ENCODE measurements at regions not wholly inside any gene's neighbourhood (a gene's known extent, or its start where the extent isn't known, plus 50 kb on each side); places are given as distances from the start of the nearest gene placed in this dataset.

DNA sequence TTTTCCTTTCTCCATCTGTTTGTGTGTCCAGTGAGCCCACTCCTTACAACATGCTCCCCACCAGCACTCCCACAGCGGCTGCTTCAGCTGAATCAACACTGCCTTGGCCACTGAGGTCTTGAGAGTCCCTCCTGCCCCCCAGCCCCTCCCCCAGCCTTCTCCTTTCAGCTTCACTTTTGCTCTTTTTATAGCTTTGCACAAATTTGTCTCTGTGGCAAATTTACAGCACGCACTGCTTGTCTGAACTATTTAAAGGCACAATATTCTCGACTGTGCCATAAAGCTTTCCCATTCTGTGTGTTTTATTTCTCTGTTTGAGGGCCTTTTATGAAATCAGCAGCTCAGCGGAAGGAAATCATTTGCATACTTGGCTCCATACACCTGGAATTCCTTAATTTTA, 579.3 kb downstream of the TOX3 start:
- DNase-seq, result no peak

- no peak for DNase-seq
Observed at GRCh38 chr16:51960931-51961330, 586.0 kb downstream of the TOX3 start.

DNA sequence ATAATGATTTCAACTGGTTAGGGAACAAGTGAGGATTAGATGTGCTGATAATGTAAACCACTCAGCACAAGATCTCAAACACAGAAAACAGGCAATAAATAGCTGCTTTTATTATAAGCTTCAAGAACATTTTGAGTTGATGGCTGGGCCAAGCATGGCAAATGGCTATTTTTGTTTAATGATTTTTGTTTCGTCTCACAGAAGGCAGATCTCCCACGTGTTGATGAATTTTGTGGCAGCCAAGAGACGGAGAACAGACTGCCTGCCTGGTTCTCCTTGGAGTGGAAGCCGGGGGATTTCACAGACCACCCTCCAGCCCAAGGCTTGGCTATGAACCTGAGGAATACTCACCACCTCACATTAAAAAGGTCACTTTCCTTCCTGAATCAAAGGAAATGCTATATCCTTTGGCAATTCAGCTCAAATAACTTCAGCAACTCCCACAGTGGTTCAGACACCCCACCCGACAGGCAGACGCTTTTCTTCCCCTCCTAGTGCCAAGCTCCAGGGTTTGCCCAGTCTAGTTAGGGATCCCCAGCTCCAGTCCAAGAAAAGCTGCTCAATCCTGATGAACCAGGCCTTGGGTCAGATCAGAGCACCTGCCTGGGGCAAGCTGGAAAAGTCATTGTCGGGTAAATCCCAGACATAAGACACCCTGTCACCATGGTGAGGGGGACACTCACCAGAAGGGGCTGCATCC, 593.5 kb downstream of the TOX3 start:
- no peak for DNase-seq

- no peak for DNase-seq
Observed at GRCh38 chr16:51952500-51952899, 594.4 kb downstream of the TOX3 start.

DNA sequence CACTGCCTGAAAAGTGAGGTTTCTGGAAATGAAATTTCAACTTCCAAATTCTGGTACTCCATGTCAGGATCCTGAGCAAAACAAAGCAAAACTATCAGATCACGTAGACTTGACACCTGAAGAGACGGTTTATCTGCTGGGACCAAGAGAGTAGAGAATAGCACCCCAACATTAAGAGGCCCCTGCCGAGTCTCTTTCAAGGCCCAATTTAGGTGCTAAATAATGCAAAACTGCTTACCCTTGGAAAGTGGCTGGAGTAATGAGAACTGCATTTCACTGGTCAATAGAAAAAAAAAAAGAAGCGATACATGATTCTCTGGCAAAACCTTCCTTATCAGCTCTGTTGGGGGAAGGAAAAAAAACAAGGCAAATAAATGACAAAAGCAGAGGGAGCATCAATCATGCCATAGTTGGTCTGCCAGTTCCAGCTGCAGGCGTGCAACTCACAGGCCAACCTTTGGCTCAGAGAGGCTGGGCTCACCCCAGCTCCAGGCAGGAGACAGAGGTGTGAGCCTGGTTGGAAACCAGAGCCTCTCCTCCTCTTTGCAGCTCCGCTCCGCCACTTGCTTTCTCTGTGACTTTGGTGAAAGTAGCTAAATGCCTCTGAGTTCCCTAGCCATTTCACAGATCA, 595.2 kb downstream of the TOX3 start:
- no peak for DNase-seq

DNA sequence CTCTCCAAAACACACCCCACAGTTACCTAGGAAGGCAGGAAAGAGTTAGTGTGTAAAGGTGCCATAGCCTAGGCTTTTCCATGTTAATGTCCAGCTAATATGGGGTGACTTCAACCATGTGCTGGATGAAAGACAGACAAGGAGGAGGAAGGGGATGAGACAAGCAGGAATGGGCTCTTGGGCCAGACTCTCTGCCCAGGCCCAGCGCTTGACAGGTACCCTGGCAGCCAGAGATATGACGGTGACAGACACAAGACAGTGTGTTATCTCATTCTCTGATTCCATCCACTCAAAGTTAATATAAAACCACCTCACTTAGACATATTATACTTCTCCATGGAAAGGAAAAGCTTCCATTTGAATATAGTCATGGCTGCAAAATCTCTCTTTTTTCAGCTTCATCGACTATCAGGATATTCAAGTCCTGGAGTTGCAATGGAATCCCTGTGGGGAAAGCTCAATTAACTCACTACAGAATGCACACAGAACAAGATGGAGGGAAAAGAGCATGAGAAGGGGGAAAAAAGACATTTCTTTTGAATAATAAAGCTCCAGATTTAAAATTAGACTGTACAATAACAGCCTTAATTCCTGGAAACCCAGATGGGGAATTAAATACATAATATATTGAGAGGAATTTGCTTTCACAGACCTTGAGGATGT, 596.7 kb downstream of the TOX3 start:
- no peak for DNase-seq

GRCh38 chr16:51949282-51949681, 597.7 kb downstream of the TOX3 start:
- no peak for DNase-seq

GRCh38 chr16:51941412-51941811, 605.5 kb downstream of the TOX3 start:
- no peak for DNase-seq

- DNase-seq, result no peak
Observed at GRCh38 chr16:51940183-51940582, 606.8 kb downstream of the TOX3 start.

DNA sequence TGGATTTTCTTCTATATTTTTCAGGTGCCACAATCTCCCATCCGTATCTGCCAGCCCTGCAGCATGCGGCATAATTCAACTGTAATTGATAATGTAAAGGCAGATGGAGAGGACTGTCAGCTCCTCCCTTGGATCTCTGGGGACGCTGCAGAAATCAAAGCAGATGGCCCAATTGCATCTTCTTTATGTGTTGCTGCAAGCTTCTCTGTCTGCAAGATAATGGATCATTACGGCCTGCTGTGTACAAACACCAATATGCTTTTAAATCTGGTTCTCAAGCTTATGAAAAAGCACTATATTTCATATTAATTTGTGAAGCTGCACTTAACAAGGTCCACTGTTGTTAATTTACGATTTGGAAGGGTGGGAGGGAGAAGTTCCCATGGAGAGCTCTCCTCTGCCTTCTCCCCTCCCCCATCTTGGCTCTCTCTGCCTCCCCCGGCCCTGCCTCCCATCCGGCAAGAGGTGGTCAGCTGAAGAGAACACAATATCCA, 607.5 kb downstream of the TOX3 start:
- DNase-seq, result no peak

GRCh38 chr16:51938861-51939260, 608.1 kb downstream of the TOX3 start:
- no peak for DNase-seq

- DNase-seq, result no peak
Observed at GRCh38 chr16:51937771-51938170, 609.2 kb downstream of the TOX3 start.

DNA sequence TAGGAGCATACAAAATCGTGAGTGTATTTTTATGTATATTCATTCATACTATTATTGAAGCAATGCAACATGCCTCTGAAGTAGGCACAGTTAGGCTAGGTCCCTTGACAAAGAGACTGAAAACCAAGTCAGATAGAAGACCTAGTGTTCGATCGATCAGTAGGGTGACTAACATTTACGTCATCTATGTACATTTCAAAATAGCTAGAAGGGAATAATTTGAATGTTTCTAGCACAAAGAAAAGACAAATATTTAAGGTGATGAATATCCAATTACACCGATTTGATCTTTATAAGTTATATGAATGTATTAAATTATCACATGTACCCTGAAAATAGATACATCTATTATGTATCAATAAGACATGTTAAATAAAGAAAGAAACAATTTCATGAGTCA, 610.1 kb downstream of the TOX3 start:
- no peak for DNase-seq

- no peak for DNase-seq
Observed at GRCh38 chr16:51932317-51932716, 614.6 kb downstream of the TOX3 start.

DNA sequence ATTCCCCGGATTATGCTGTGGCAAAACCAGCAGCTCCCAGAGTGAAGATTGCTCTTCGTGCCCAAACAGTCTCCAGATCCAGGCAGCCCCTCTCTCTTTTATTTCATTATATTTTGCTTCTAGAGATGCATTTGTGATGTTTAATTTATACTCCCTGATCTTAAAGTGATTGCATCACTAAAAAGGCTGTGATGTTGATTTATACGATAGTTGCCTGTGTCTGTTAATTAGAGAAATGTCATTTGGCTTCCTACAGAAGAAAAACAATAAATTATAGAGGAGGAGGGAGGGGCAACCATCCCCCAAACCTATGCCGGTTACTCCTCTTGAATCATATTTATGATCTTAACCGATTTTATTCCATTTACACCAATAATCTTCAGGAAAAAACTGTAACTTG, 615.3 kb downstream of the TOX3 start:
- DNase-seq, result no peak

- no peak for DNase-seq
Observed at GRCh38 chr16:51924744-51925143, 622.2 kb downstream of the TOX3 start.

DNA sequence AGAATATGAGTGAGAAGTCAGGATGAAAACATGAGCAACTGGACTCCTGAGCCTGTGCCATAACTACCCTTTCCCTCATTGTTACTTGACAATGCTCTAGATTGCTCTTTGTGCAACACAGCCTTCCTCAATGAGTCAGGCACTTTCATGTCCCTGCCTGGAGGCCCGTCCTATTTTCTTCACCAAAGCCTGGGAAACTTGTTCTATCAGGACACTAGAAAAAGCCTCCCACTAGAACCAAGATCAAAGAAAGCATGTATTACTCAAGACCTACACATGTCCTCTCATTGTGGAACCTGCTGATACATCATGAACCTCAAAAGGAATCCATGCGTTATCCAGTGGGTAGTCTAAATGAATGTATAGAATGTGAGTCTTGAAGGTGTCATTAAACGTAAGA, 624.5 kb downstream of the TOX3 start:
- DNase-seq, result no peak

DNA sequence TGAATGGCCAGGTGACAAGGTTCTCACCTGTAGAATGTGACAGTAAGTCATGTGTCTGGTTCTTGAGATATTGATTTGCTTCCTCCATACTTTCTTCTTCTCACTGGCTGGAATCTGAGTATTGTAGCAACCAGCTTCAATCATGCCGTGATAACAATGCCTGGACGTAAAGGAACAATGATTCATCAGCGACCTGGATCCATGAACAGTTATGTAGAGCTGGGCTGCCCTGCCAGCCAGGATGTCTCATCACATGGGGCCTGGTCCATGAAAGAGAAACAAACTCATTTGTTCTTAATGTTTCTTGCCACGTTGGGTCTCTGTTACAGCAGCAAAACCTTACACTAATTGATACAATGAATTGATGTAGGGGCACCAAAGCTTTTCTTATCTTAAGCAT, 627.2 kb downstream of the TOX3 start:
- DNase-seq, result no peak

- no peak for DNase-seq
Observed at GRCh38 chr16:51916814-51917213, 630.1 kb downstream of the TOX3 start.

DNA sequence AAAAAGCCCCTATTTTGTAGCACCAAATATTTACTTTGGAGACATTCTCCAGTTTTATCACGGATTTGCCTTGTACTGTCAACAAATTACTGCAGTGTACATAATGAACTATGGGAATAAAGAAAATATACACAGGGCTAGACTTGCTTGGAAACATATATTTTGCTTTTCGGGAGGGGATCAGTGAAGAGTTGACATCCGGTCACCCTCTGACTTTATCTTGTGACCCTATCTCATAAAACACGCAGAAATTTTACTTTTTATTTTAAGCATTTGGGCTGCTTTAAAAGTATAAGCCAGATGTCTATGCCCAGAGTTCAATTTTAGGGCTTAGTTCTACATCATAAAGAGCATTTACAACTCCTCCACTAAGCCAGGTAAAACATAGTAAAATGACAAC, 630.7 kb downstream of the TOX3 start:
- DNase-seq, result no peak

GRCh38 chr16:51907680-51908079, 639.3 kb downstream of the TOX3 start:
- no peak for DNase-seq

DNA sequence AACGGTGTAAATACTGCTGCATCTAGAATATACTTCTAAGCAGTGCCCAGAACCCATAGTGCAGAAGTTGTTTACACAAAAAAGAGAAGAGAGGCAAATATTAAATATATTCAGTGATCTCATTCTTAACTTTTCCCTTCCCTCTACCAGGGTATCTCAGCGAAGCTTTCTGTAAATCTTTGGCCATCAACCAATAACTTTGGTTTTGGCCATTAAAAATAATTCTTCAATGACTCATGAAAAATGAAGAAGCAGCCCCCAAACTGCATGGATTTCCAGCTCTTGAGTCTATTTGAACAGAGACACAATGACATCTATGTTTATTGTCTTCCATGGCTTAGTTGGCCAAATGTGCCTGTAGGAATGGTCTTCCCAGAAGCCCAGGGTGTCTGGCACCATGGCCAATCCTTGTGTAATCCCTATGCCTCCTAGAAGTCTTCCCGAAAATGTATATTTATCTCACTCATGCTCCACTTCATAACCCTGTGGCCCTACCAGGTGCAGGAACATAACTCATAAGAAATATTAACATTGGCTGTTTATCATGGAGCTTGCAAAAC, 646.6 kb downstream of the TOX3 start:
- peak; percentile 35 for DNase-seq

GRCh38 chr16:51898872-51899271, 648.1 kb downstream of the TOX3 start:
- DNase-seq, result no peak

- DNase-seq, result no peak
Observed at GRCh38 chr16:51896013-51896412, 650.9 kb downstream of the TOX3 start.

Data from fibroblast of skin of right quadriceps (primary cell).